ENCODE measurements at regions not wholly inside any gene's neighbourhood (a gene's known extent, or its start where the extent isn't known, plus 50 kb on each side); places are given as distances from the start of the nearest gene placed in this dataset.

- TF ChIP-seq CTCF (IDR thresholded peaks at IDR 0.05 in 8 of 11, conservative IDR thresholded peaks at IDR 0.05 in 3 of 11) = no peak
- no peak for TF ChIP-seq POLR2A (IDR thresholded peaks at IDR 0.05)
Measured at GRCh38 chr13:56015919-56016318, 1124.8 kb upstream of the PRR20A start.

All from spleen (tissue), 7 donors.